OCI-LY7 (cell line): ENCODE measurements at regions not wholly inside any gene's neighbourhood (a gene's known extent, or its start where the extent isn't known, plus 50 kb on each side); places are given as distances from the start of the nearest gene placed in this dataset.

ENCODE experiments used
- BruUV-seq: library from RNA; stranded (reverse); fragments of 400-500 nt; replicated peaks from 2 replicates; lab custom pipeline; 2021; lab: Mats Ljungman, UMichigan
- CTCF ChIA-PET: fragments of 300-600 bp; sonication (Branson Sonifier 250); formaldehyde crosslinking; loops from one replicate; lab custom pipeline; 2022; ENCODE audit warnings: antibody characterized with exemption; ENCODE audit not compliant: unreplicated experiment; lab: Charles Lee
- POLR2A ChIA-PET: fragments of 300-600 bp; sonication (Branson Sonifier 250); formaldehyde crosslinking; loops from one replicate; lab custom pipeline; 2022; ENCODE audit warnings: antibody characterized with exemption; lab: Charles Lee
- DNase-seq: peaks from one replicate; pipeline ENCODE4 v3.0.0-alpha.2; 2015; ENCODE audit warnings: low spot score
- H2AFZ ChIP-seq: fragments of 200-600 bp; sonication (generic), shearing (Covaris generic); 2 replicates; pipeline ENCODE4 v1.6.1; 2014; ENCODE audit warnings: mild to moderate bottlenecking, antibody characterized with exemption, low read length, moderate library complexity
- H3K27ac ChIP-seq: fragments of 200-600 bp; sonication (generic); 2 replicates; pipeline ENCODE4 v1.5.1; 2014; ENCODE audit warnings: mixed run types, low read depth, mild to moderate bottlenecking, moderate library complexity, low read length, inconsistent platforms; ENCODE audit not compliant: poor library complexity, severe bottlenecking
- H3K36me3 ChIP-seq: fragments of 200-600 bp; sonication (generic); 2 replicates; pipeline ENCODE4 v1.6.1; 2014; ENCODE audit warnings: mild to moderate bottlenecking, antibody characterized with exemption, low read length, moderate library complexity, mixed read lengths; ENCODE audit not compliant: insufficient read depth
- H3K4me1 ChIP-seq: fragments of 200-600 bp; sonication (generic); 2 replicates; pipeline ENCODE4 v1.5.1; 2014; ENCODE audit warnings: mild to moderate bottlenecking, low read length; ENCODE audit not compliant: insufficient read depth, poor library complexity, severe bottlenecking
- H3K4me2 ChIP-seq: fragments of 200-600 bp; sonication (generic); 2 replicates; pipeline ENCODE4 v1.6.1; 2014; ENCODE audit warnings: mild to moderate bottlenecking, low read length
- H3K4me3 ChIP-seq: fragments of 200-600 bp; sonication (generic); 2 replicates; pipeline ENCODE4 v1.5.1; 2014; ENCODE audit warnings: mild to moderate bottlenecking, low read depth, low read length; ENCODE audit not compliant: poor library complexity, severe bottlenecking
- H3K79me2 ChIP-seq: fragments of 200-600 bp; sonication (generic); 2 replicates; pipeline ENCODE4 v1.6.1; 2016; ENCODE audit warnings: low read depth, mild to moderate bottlenecking, low read length, moderate library complexity, mixed read lengths; ENCODE audit not compliant: insufficient read depth
- H3K9me2 ChIP-seq: fragments of 200-600 bp; sonication (generic); 2 replicates; pipeline ENCODE4 v1.6.1; 2016; ENCODE audit warnings: mild to moderate bottlenecking, low read length, mixed read lengths; ENCODE audit not compliant: insufficient read depth
- H3K9me3 ChIP-seq: fragments of 200-600 bp; sonication (generic); 2 replicates; pipeline ENCODE4 v1.6.1; 2014; ENCODE audit warnings: mild to moderate bottlenecking, mixed run types, low read length, mixed read lengths
- H4K20me1 ChIP-seq: fragments of 200-600 bp; sonication (generic); 2 replicates; pipeline ENCODE4 v1.6.1; 2014; ENCODE audit warnings: mild to moderate bottlenecking, antibody characterized with exemption, low read length, moderate library complexity, mixed read lengths; ENCODE audit not compliant: insufficient read depth
- EZH2phosphoT487 ChIP-seq: fragments of 200-600 bp; sonication (generic); IDR thresholded peaks from 2 replicates; pipeline ENCODE4 v1.6.1; 2018; ENCODE audit warnings: low read depth, borderline replicate concordance, mild to moderate bottlenecking, mixed run types, antibody characterized with exemption, low read length, moderate library complexity, mixed read lengths
- intact Hi-C: fragments of 100-400 bp; cut with micrococcal nuclease; formaldehyde crosslinking; loops from one replicate; pipeline ENCODE4 v1.10.0; 2022; ENCODE audit not compliant: unreplicated experiment
- TF ChIP-seq, protein P1 (sequence below): fragments of 200-600 bp; sonication (generic); conservative IDR thresholded peaks from 2 replicates; pipeline ENCODE4 v1.5.1; 2014; ENCODE audit warnings: mild to moderate bottlenecking, antibody characterized with exemption, low read length, moderate library complexity, mixed read lengths

DNA sequence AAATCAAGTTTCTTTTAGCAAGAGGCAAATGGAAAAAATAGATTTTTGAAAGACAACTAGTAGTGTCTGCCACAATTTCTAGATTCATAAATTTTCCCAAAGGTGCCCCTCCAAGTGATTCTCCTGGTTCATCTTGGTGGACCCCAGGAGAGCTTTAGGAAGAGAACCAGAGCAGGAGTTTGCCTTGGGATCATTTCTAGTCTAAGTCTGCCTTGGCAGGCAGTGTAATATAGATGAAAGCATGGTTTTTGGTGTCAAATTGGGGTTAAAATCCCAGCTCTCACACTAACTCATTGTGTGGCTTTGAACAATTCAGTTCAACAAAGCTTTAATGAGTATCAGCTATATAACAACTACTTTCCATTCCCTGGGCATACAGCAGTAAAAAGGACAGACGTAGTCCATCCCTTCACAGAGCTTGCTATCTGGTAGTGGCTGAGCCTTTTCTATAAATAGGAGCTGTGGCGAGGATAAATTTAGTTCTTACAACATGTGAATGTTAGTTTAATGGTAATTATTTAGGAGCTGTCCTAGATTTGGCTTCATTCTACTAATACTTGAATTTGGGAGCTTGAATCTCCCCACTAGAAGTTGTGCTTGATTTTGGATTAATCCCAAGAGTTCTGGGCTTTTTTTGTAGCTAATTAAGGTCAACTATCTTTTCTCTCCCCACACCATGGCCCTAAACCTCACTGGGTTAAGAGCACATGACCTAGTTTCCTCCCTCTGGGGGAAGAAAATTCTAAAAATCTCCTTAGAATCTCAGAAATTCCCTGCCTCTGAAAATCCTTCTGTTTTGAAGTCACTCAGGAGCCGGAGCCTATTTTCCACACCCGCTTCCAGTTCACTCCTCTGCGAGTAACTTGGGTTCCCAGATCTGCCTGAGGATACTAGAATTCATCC is 197.8 kb downstream of the PCSK1 start:
- intact Hi-C loops: no loop called here
- no peaks in the 10 kb centered on the region for H3K9me3 ChIP-seq
- no peaks in the 10 kb centered on the region for H3K79me2 ChIP-seq
- H3K4me1 ChIP-seq: no peaks in the 10 kb centered on the region
- H4K20me1 ChIP-seq: no peaks in the 10 kb centered on the region
- H3K4me3 ChIP-seq: no peak overlapping the region
- no peaks in the 10 kb centered on the region for H3K36me3 ChIP-seq
- DNase-seq: no peak
- POLR2A ChIA-PET: interaction anchor here (0.6 kb wide), 1 partner anchor 82 kb away, joined by 3 read pairs; no protein-coding TSS in a partner anchor
- TF ChIP-seq EZH2phosphoT487: no peak
- TF ChIP-seq, protein P1, sequence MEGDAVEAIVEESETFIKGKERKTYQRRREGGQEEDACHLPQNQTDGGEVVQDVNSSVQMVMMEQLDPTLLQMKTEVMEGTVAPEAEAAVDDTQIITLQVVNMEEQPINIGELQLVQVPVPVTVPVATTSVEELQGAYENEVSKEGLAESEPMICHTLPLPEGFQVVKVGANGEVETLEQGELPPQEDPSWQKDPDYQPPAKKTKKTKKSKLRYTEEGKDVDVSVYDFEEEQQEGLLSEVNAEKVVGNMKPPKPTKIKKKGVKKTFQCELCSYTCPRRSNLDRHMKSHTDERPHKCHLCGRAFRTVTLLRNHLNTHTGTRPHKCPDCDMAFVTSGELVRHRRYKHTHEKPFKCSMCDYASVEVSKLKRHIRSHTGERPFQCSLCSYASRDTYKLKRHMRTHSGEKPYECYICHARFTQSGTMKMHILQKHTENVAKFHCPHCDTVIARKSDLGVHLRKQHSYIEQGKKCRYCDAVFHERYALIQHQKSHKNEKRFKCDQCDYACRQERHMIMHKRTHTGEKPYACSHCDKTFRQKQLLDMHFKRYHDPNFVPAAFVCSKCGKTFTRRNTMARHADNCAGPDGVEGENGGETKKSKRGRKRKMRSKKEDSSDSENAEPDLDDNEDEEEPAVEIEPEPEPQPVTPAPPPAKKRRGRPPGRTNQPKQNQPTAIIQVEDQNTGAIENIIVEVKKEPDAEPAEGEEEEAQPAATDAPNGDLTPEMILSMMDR: no peak
- H3K4me2 ChIP-seq: no peak overlapping the region
- BruUV-seq: no TSS peak
- H3K9me2 ChIP-seq: no peaks in the 10 kb centered on the region
- H3K27ac ChIP-seq: no peak overlapping the region
- H2AFZ ChIP-seq: no peak overlapping the region
- CTCF ChIA-PET: no interaction called here

DNA sequence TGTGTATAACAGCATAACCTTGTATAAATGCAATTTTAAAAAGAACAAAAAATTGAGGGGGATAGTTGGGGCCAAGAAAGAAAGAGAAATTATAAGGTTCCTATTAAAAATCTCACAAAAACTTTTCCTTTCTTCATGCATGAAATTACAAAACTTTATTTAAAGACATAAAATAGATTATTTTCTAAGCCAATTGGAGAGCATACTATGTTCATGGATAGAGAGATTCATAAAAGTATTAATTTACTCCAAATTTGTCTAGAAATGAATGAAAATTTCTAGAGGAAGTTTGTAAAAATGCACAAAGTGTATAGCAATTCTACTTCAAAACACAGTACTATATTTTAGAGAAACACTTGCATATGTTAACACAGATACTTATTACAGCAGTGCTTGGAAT is 200.4 kb downstream of the PCSK1 start:
- intact Hi-C loops: no loop called here
- H3K4me2 ChIP-seq: no peak overlapping the region
- CTCF ChIA-PET: no interaction called here

More for the DNA sequence above, 200.4 kb downstream of the PCSK1 start:
- BruUV-seq: no TSS peak
- H3K27ac ChIP-seq: no peak overlapping the region
- H3K9me3 ChIP-seq: no peaks in the 10 kb centered on the region
- no peak overlapping the region for H3K4me3 ChIP-seq
- no peaks in the 10 kb centered on the region for H4K20me1 ChIP-seq
- no peaks in the 10 kb centered on the region for H3K79me2 ChIP-seq
- no peak overlapping the region for H2AFZ ChIP-seq
- H3K36me3 ChIP-seq: no peaks in the 10 kb centered on the region
- TF ChIP-seq, protein P1: no peak
- no peak for TF ChIP-seq EZH2phosphoT487
- H3K4me1 ChIP-seq: no peaks in the 10 kb centered on the region
- POLR2A ChIA-PET: interaction anchor here (0.6 kb wide), 1 partner anchor 314 kb away, joined by 3 read pairs; no protein-coding TSS in a partner anchor
- no peaks in the 10 kb centered on the region for H3K9me2 ChIP-seq
- DNase-seq: no peak
